ENCODE measurements at regions not wholly inside any gene's neighbourhood (a gene's known extent, or its start where the extent isn't known, plus 50 kb on each side); places are given as distances from the start of the nearest gene placed in this dataset.

- TF ChIP-seq EZH2 (IDR thresholded peaks at IDR 0.05; ENCODE audit: borderline replicate concordance) (no peak), EZH2phosphoT487 (IDR thresholded peaks at IDR 0.05; ENCODE audit: low read depth, severe bottlenecking, unreplicated experiment) (no peak)
- TF ChIP-seq, protein P1, sequence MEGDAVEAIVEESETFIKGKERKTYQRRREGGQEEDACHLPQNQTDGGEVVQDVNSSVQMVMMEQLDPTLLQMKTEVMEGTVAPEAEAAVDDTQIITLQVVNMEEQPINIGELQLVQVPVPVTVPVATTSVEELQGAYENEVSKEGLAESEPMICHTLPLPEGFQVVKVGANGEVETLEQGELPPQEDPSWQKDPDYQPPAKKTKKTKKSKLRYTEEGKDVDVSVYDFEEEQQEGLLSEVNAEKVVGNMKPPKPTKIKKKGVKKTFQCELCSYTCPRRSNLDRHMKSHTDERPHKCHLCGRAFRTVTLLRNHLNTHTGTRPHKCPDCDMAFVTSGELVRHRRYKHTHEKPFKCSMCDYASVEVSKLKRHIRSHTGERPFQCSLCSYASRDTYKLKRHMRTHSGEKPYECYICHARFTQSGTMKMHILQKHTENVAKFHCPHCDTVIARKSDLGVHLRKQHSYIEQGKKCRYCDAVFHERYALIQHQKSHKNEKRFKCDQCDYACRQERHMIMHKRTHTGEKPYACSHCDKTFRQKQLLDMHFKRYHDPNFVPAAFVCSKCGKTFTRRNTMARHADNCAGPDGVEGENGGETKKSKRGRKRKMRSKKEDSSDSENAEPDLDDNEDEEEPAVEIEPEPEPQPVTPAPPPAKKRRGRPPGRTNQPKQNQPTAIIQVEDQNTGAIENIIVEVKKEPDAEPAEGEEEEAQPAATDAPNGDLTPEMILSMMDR (IDR thresholded peaks at IDR 0.05; ENCODE audit: poor library complexity): no peak
These were observed 288.9 kb upstream of the CDH11 start for GRCh38 chr16:65410801-65411200.
